ENCODE measurements at regions not wholly inside any gene's neighbourhood (a gene's known extent, or its start where the extent isn't known, plus 50 kb on each side); places are given as distances from the start of the nearest gene placed in this dataset.

DNA sequence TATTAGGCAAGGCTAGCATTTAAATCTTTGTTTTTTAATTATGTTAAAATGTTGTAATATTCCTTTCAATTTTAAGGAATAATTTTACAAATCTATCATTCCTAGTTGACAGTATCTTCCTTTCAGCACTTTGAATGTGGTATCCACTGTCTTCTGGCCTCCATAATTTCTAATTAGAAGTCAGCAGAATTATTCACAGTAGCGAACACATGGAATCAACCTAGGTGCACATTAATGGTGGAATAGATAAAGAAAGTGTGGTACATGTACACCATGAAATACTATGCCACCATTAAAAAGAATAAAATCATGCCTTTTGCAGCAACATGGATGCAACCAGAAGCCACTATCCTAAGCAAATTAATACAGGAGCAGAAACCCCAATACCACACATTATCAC lies 1887.8 kb downstream of the PCDH7 start:
- no peaks in the 10 kb centered on the region for H3K9me2 ChIP-seq (replicated peaks; ENCODE audit: low read depth, low read length)
- H3K4me1 ChIP-seq (ENCODE audit: insufficient read depth, low read length, poor library complexity, severe bottlenecking): no peaks in the 10 kb centered on the region
- H3K36me3 ChIP-seq (ENCODE audit: insufficient read depth, low read length): no peaks in the 10 kb centered on the region
- no peak overlapping the region for H2AFZ ChIP-seq (ENCODE audit: low read length)
- H3K9me3 ChIP-seq (ENCODE audit: insufficient read depth, low read depth, low read length): no peaks in the 10 kb centered on the region
- no peaks in the 10 kb centered on the region for H3K27me3 ChIP-seq (ENCODE audit: insufficient read depth, low read length, poor library complexity, severe bottlenecking)
- H4K20me1 ChIP-seq (ENCODE audit: insufficient read depth, low read length, poor library complexity, severe bottlenecking): no peaks in the 10 kb centered on the region
- H3K4me3 ChIP-seq (ENCODE audit: low read length, poor library complexity, severe bottlenecking): no peak overlapping the region
- H3K4me2 ChIP-seq (ENCODE audit: low read depth, low read length, poor library complexity, severe bottlenecking): no peak overlapping the region
- TF ChIP-seq EZH2phosphoT487 (IDR thresholded peaks at IDR 0.05; ENCODE audit: borderline replicate concordance): no peak
- TF ChIP-seq, protein P1, sequence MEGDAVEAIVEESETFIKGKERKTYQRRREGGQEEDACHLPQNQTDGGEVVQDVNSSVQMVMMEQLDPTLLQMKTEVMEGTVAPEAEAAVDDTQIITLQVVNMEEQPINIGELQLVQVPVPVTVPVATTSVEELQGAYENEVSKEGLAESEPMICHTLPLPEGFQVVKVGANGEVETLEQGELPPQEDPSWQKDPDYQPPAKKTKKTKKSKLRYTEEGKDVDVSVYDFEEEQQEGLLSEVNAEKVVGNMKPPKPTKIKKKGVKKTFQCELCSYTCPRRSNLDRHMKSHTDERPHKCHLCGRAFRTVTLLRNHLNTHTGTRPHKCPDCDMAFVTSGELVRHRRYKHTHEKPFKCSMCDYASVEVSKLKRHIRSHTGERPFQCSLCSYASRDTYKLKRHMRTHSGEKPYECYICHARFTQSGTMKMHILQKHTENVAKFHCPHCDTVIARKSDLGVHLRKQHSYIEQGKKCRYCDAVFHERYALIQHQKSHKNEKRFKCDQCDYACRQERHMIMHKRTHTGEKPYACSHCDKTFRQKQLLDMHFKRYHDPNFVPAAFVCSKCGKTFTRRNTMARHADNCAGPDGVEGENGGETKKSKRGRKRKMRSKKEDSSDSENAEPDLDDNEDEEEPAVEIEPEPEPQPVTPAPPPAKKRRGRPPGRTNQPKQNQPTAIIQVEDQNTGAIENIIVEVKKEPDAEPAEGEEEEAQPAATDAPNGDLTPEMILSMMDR (conservative IDR thresholded peaks at IDR 0.05; ENCODE audit: low read length): no peak
- H3F3A ChIP-seq (ENCODE audit: low read depth): no peaks in the 10 kb centered on the region
- H3K9ac ChIP-seq (ENCODE audit: low read depth, low read length, poor library complexity, severe bottlenecking): no peak overlapping the region
- H3K79me2 ChIP-seq (ENCODE audit: insufficient read depth, low read length): no peaks in the 10 kb centered on the region

DNA sequence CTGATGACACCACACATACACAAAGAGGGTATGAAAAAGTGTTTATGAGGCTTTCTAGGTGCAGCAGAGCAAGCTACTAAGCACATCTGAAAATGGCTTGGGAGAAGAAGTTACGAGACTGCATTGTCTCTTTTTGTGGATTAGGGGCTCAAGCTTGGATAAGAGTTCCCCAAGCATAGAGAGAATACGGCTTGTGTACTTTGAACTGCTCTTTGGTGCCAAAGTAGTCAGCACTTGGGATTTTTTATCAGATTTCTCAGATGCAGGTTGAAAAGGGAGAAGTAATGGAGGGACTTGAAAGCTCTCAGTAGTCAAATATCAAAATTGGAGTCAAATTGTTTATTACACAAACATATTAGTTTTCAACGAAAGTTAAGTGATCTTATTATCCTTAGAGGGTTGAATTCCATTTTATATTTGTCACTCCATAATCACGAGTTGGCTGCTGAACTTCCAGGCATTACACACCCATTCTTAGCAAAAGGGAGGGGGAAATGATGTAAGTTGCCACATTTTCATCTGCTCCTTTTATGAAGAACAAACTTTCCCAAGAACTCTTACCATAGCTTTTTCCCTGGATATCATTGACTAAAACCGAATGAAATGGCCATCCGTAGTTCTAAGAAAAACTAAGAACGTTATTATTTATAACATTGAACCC lies 1904.9 kb downstream of the PCDH7 start:
- no peaks in the 10 kb centered on the region for H3K9me2 ChIP-seq (replicated peaks; ENCODE audit: low read depth, low read length)
- H3K9me3 ChIP-seq (ENCODE audit: insufficient read depth, low read depth, low read length): no peaks in the 10 kb centered on the region
- H2AFZ ChIP-seq (ENCODE audit: low read length): no peak overlapping the region
- no peaks in the 10 kb centered on the region for H3F3A ChIP-seq (ENCODE audit: low read depth)
- no peak overlapping the region for H3K4me2 ChIP-seq (ENCODE audit: low read depth, low read length, poor library complexity, severe bottlenecking)
- H3K4me3 ChIP-seq (ENCODE audit: low read length, poor library complexity, severe bottlenecking): no peak overlapping the region
- TF ChIP-seq, protein P1 (conservative IDR thresholded peaks at IDR 0.05; ENCODE audit: low read length): no peak
- TF ChIP-seq EZH2phosphoT487 (IDR thresholded peaks at IDR 0.05; ENCODE audit: borderline replicate concordance): no peak
- no peak overlapping the region for H3K9ac ChIP-seq (ENCODE audit: low read depth, low read length, poor library complexity, severe bottlenecking)
- H3K79me2 ChIP-seq (ENCODE audit: insufficient read depth, low read length): no peaks in the 10 kb centered on the region
- no peaks in the 10 kb centered on the region for H4K20me1 ChIP-seq (ENCODE audit: insufficient read depth, low read length, poor library complexity, severe bottlenecking)
- H3K27me3 ChIP-seq (ENCODE audit: insufficient read depth, low read length, poor library complexity, severe bottlenecking): no peaks in the 10 kb centered on the region
- no peaks in the 10 kb centered on the region for H3K4me1 ChIP-seq (ENCODE audit: insufficient read depth, low read length, poor library complexity, severe bottlenecking)
- H3K36me3 ChIP-seq (ENCODE audit: insufficient read depth, low read length): no peaks in the 10 kb centered on the region

DNA sequence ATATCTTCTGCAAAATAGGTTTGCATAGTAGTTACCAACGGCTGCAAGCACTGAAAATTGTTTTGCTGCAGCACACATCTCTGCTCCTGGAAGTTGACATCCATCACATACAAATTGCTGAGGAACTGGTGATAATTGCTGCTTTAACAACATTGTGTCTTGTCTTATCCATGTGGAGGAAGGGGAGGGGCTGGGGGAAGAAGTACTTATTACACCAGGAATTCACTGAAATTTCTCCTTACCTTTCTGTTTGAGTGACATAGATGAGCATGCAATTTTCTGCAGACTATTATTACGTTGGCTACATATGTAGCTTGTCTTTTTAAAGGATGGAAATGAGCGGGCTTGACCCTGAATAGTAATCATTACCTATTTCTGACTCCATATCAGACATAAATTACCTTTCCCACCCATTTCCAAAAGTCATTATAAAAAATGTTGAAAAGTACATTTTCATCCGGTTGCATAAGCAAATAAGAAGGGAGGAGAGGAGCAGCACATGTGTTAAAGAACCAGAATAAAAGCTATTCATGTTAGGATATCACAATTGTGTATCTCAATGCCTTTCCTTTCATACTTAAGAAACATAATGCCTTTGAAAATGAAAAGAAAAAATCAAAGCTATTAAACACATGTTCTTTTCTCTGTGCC lies 1905.6 kb downstream of the PCDH7 start:
- TF ChIP-seq, protein P1 (conservative IDR thresholded peaks at IDR 0.05; ENCODE audit: low read length): no peak
- no peak for TF ChIP-seq EZH2phosphoT487 (IDR thresholded peaks at IDR 0.05; ENCODE audit: borderline replicate concordance)
- H3K9me3 ChIP-seq (ENCODE audit: insufficient read depth, low read depth, low read length): no peaks in the 10 kb centered on the region
- H3K9ac ChIP-seq (ENCODE audit: low read depth, low read length, poor library complexity, severe bottlenecking): no peak overlapping the region
- no peak overlapping the region for H3K4me2 ChIP-seq (ENCODE audit: low read depth, low read length, poor library complexity, severe bottlenecking)
- H3F3A ChIP-seq (ENCODE audit: low read depth): no peaks in the 10 kb centered on the region
- no peaks in the 10 kb centered on the region for H3K27me3 ChIP-seq (ENCODE audit: insufficient read depth, low read length, poor library complexity, severe bottlenecking)
- H3K79me2 ChIP-seq (ENCODE audit: insufficient read depth, low read length): no peaks in the 10 kb centered on the region
- H3K4me3 ChIP-seq (ENCODE audit: low read length, poor library complexity, severe bottlenecking): no peak overlapping the region
- H3K9me2 ChIP-seq (replicated peaks; ENCODE audit: low read depth, low read length): no peaks in the 10 kb centered on the region
- H2AFZ ChIP-seq (ENCODE audit: low read length): no peak overlapping the region
- no peaks in the 10 kb centered on the region for H3K36me3 ChIP-seq (ENCODE audit: insufficient read depth, low read length)
- H3K4me1 ChIP-seq (ENCODE audit: insufficient read depth, low read length, poor library complexity, severe bottlenecking): no peaks in the 10 kb centered on the region
- no peaks in the 10 kb centered on the region for H4K20me1 ChIP-seq (ENCODE audit: insufficient read depth, low read length, poor library complexity, severe bottlenecking)

Data from Loucy (cell line).